GM12878 (cell line): ENCODE measurements at regions not wholly inside any gene's neighbourhood (a gene's known extent, or its start where the extent isn't known, plus 50 kb on each side); places are given as distances from the start of the nearest gene placed in this dataset.

ENCODE experiments used
- ATAC-seq: fragments of 200-7000 bp; cut with Tn5 transposase; 3 replicates; pipeline ENCODE4 v1.9.1; 2020; ENCODE audit warnings: mild to moderate bottlenecking, moderate library complexity
- BruUV-seq: library from RNA; stranded (reverse); fragments of 400-500 nt; replicated peaks from 2 replicates; lab custom pipeline; 2021; lab: Mats Ljungman, UMichigan
- CTCF ChIA-PET: fragments of 300-600 bp; sonication (Branson Sonifier 250); formaldehyde crosslinking; extraction: SDS; loops from one replicate; lab custom pipeline; 2021; ENCODE audit warnings: inconsistent platforms; lab: Yijun Ruan, JAX
- POLR2A ChIA-PET: fragments of 350-600 bp; formaldehyde crosslinking; extraction: SDS; loops from one replicate; lab custom pipeline; 2021; ENCODE audit warnings: inconsistent platforms; lab: Charles Lee
- RAD21 ChIA-PET: fragments of 300-600 bp; sonication (Branson Sonifier 250); formaldehyde crosslinking; loops from one replicate; lab custom pipeline; 2023; ENCODE audit warnings: antibody characterized with exemption; ENCODE audit not compliant: unreplicated experiment; lab: Charles Lee
- SMC1A ChIA-PET: fragments of 300-600 bp; sonication (Branson Sonifier 250); formaldehyde crosslinking; loops from one replicate; lab custom pipeline; 2023; ENCODE audit not compliant: unreplicated experiment, uncharacterized antibody; lab: Charles Lee
- DNase-seq: peaks from one replicate; pipeline ENCODE4 v3.0.0-alpha.2; 2011; ENCODE audit warnings: low read depth, low spot score
- FAIRE-seq: peaks from 3 replicates; lab custom pipeline; 2011; peaks lifted over from hg19 to GRCh38; lab: Jason Lieb, UNC
- H2AFZ ChIP-seq: 2 replicates; pipeline ENCODE4 v1.6.0; 2011; ENCODE audit warnings: low read depth, low read length, control low read depth; ENCODE audit not compliant: control insufficient read depth
- H3K27ac ChIP-seq: 2 replicates; pipeline ENCODE4 v1.5.1; 2011; ENCODE audit warnings: control low read depth; ENCODE audit not compliant: control insufficient read depth, insufficient read depth
- H3K27me3 ChIP-seq, 2 experiments: replicated peaks in 1 of 2; 2 replicates each; pipeline versions ENCODE4 v1.6.0 to v1.6.1; 2011; ENCODE audit warnings: low read length in 1 of 2; ENCODE audit not compliant: control insufficient read depth in 2 of 2, insufficient read depth in 2 of 2
- H3K36me3 ChIP-seq, 2 experiments: 2 replicates each; pipeline ENCODE4 v1.5.1; 2011; ENCODE audit warnings: low read length in 1 of 2; ENCODE audit not compliant: control insufficient read depth in 2 of 2, insufficient read depth in 2 of 2
- H3K4me1 ChIP-seq: 2 replicates; pipeline ENCODE4 v1.6.1; 2011; ENCODE audit warnings: mild to moderate bottlenecking, low read length, moderate library complexity, mixed read lengths; ENCODE audit not compliant: control insufficient read depth, insufficient read depth
- H3K4me2 ChIP-seq: 2 replicates; pipeline ENCODE4 v1.6.0; 2011; ENCODE audit warnings: control low read depth; ENCODE audit not compliant: control insufficient read depth, insufficient read depth
- H3K4me3 ChIP-seq: fragments of 200-600 bp; sonication (generic); 2 replicates; pipeline ENCODE4 v1.5.1; 2016
- H3K79me2 ChIP-seq: 2 replicates; pipeline ENCODE4 v1.6.0; 2011; ENCODE audit warnings: low read length; ENCODE audit not compliant: control insufficient read depth, insufficient read depth
- H3K9ac ChIP-seq: 2 replicates; pipeline ENCODE4 v1.8.0; 2011; ENCODE audit warnings: low read length, control low read depth, mixed read lengths; ENCODE audit not compliant: control insufficient read depth, insufficient read depth
- H3K9me3 ChIP-seq: replicated peaks from 3 replicates; pipeline ENCODE4 v1.5.1; 2011; ENCODE audit warnings: mild to moderate bottlenecking, low read length; ENCODE audit not compliant: control insufficient read depth, insufficient read depth
- H4K20me1 ChIP-seq: 2 replicates; pipeline ENCODE4 v1.6.0; 2011; ENCODE audit not compliant: control insufficient read depth, insufficient read depth
- ASH2L ChIP-seq: fragments of 300-600, 200-600 bp; sonication (generic); IDR thresholded peaks from 2 replicates; pipeline ENCODE4 v1.6.1; 2017; ENCODE audit warnings: low read depth, mild to moderate bottlenecking, borderline replicate concordance
- CBX5 ChIP-seq: sonication (generic); IDR thresholded peaks from 2 replicates; pipeline ENCODE4 v1.6.1; 2016; ENCODE audit warnings: low read depth, moderate library complexity, mild to moderate bottlenecking, inconsistent platforms
- ESRRA ChIP-seq: IDR thresholded peaks from 2 replicates; pipeline ENCODE4 v1.6.1; 2012; ENCODE audit warnings: mild to moderate bottlenecking, low read length, improper control_type of control experiment
- HCFC1 ChIP-seq: fragments of 150-350 bp; IDR thresholded peaks from 2 replicates; pipeline ENCODE4 v1.6.1; 2014; ENCODE audit warnings: low read length
- IRF5 ChIP-seq: fragments of 450-650 bp; IDR thresholded peaks from 2 replicates; pipeline ENCODE4 v1.6.1; 2017; ENCODE audit warnings: borderline replicate concordance
- MEF2A ChIP-seq: IDR thresholded peaks from 2 replicates; pipeline ENCODE4 v1.6.1; 2011; ENCODE audit warnings: low read depth, mild to moderate bottlenecking, low read length, moderate library complexity; ENCODE audit not compliant: insufficient read depth
- MYB ChIP-seq: fragments of 150-350 bp; IDR thresholded peaks from 2 replicates; pipeline ENCODE4 v1.6.1; 2014; ENCODE audit warnings: mild to moderate bottlenecking, low read depth, low read length, borderline replicate concordance
- NFXL1 ChIP-seq: fragments of 450-650 bp; IDR thresholded peaks from 2 replicates; pipeline ENCODE4 v1.6.1; 2017; ENCODE audit warnings: antibody characterized with exemption, mild to moderate bottlenecking, borderline replicate concordance
- NKRF ChIP-seq: fragments of 450-650 bp; conservative IDR thresholded peaks from 2 replicates; pipeline ENCODE4 v1.6.1; 2017; ENCODE audit warnings: mild to moderate bottlenecking, moderate library complexity
- PML ChIP-seq: IDR thresholded peaks from 2 replicates; pipeline ENCODE4 v1.6.1; 2012; ENCODE audit warnings: low read length, inconsistent platforms
- POLR2AphosphoS2 ChIP-seq: IDR thresholded peaks from 2 replicates; pipeline ENCODE4 v1.6.1; 2011; ENCODE audit warnings: low read depth, mild to moderate bottlenecking, low read length, improper control_type of control experiment, moderate library complexity
- RCOR1 ChIP-seq: conservative IDR thresholded peaks from 2 replicates; pipeline ENCODE4 v1.6.1; 2012; ENCODE audit warnings: low read depth, low read length, improper control_type of control experiment
- REST ChIP-seq: IDR thresholded peaks from 2 replicates; pipeline ENCODE4 v1.6.1; 2012; ENCODE audit warnings: mild to moderate bottlenecking, low read depth, low read length
- SP1 ChIP-seq: IDR thresholded peaks from one replicate; pipeline ENCODE4 v1.6.1; 2011; ENCODE audit warnings: low read depth, low read length
- in situ Hi-C: fragments of 300-500 bp; cut with MboI; formaldehyde crosslinking; loops from 9 replicates; pipeline ENCODE4 v1.14.3; 2018; ENCODE audit warnings: mixed read lengths
- intact Hi-C: fragments of 100-400 bp; cut with micrococcal nuclease; formaldehyde crosslinking; loops from one replicate; pipeline ENCODE4 v1.14.2; 2022; ENCODE audit not compliant: unreplicated experiment

GRCh38 chr2:107027810-107028209 is 141.8 kb upstream of the ST6GAL2 start:
- H3K4me1 ChIP-seq: no peaks in the 10 kb centered on the region
- no peak overlapping the region for H3K4me2 ChIP-seq
- H3K4me3 ChIP-seq: no peak overlapping the region
- no peak for TF ChIP-seq ASH2L
- TF ChIP-seq IRF5: no peak
- no peak for TF ChIP-seq ESRRA
- no peak for TF ChIP-seq HCFC1
- no peak for TF ChIP-seq NFXL1
- no peak for TF ChIP-seq NKRF
- TF ChIP-seq POLR2AphosphoS2: no peak
- TF ChIP-seq RCOR1: no peak
- no peak for TF ChIP-seq SP1
- TF ChIP-seq PML: no peak
- TF ChIP-seq REST: no peak
- no peak for TF ChIP-seq CBX5
- TF ChIP-seq MEF2A: no peak
- no peak for TF ChIP-seq MYB
- no peak overlapping the region for H3K9ac ChIP-seq
- DNase-seq (no peak), FAIRE-seq (no peak), ATAC-seq (no peak)
- H3K9me3 ChIP-seq: no peaks in the 10 kb centered on the region
- ChIA-PET SMC1A (no interaction called here), POLR2A (no interaction called here), RAD21 (no interaction called here), CTCF (no interaction called here)
- H2AFZ ChIP-seq: no peak overlapping the region
- H3K27me3 ChIP-seq: no peaks in the 10 kb centered on the region
- in situ Hi-C loops: no loop called here
- BruUV-seq: no TSS peak
- H3K79me2 ChIP-seq: no peaks in the 10 kb centered on the region
- no peaks in the 10 kb centered on the region for H4K20me1 ChIP-seq
- no peaks in the 10 kb centered on the region for H3K36me3 ChIP-seq
- H3K27ac ChIP-seq: no peak overlapping the region
- intact Hi-C loops: no loop called here
